Endothelial cell of umbilical vein (primary cell): ENCODE measurements at regions not wholly inside any gene's neighbourhood (a gene's known extent, or its start where the extent isn't known, plus 50 kb on each side); places are given as distances from the start of the nearest gene placed in this dataset.

Experiments
- BruUV-seq: library from RNA; stranded (reverse); fragments of 400-500 nt; replicated peaks from 2 replicates; lab custom pipeline; 2021; lab: Mats Ljungman, UMichigan
- CTCF ChIA-PET: fragments of 300-600, 350-600 bp; sonication (Branson Sonifier 250); formaldehyde crosslinking; loops from one replicate; lab custom pipeline; 2021; ENCODE audit warnings: antibody characterized with exemption, inconsistent platforms; lab: Charles Lee
- POLR2A ChIA-PET: fragments of 300-600, 350-600 bp; sonication (Branson Sonifier 250); formaldehyde crosslinking; loops from one replicate; lab custom pipeline; 2021; ENCODE audit warnings: antibody characterized with exemption, inconsistent platforms; lab: Charles Lee
- DNase-seq: peaks from one replicate; pipeline ENCODE4 v3.0.0-alpha.2; 2011; ENCODE audit warnings: low read depth, low spot score
- FAIRE-seq: peaks from 2 replicates; lab custom pipeline; 2011; peaks lifted over from hg19 to GRCh38; lab: Jason Lieb, UNC
- H2AFZ ChIP-seq: 2 replicates; pipeline ENCODE4 v1.6.0; 2012; ENCODE audit warnings: low read depth, low read length, control low read depth, inconsistent platforms
- H3K27ac ChIP-seq: 2 replicates; pipeline ENCODE4 v1.5.1; 2011; ENCODE audit warnings: low read depth, mild to moderate bottlenecking, control low read depth, low read length, moderate library complexity; ENCODE audit not compliant: insufficient read depth
- H3K27me3 ChIP-seq, 2 experiments: 2 replicates each; pipeline versions ENCODE4 v1.6.0 to v1.6.1; 2011; ENCODE audit warnings: low read length in 2 of 2, mixed read lengths in 1 of 2; ENCODE audit not compliant: control insufficient read depth in 2 of 2, insufficient read depth in 2 of 2
- H3K36me3 ChIP-seq, 2 experiments: 2 replicates in 1 of 2; 3 replicates in 1 of 2; pipeline ENCODE4 v1.5.1; 2011; ENCODE audit warnings: low read length in 2 of 2, mild to moderate bottlenecking in 1 of 2, moderate library complexity in 1 of 2; ENCODE audit not compliant: control insufficient read depth in 2 of 2, insufficient read depth in 2 of 2; ENCODE audit errors: extremely low read depth in 1 of 2
- H3K4me1 ChIP-seq: 3 replicates; pipeline ENCODE4 v1.5.1; 2011; ENCODE audit warnings: mild to moderate bottlenecking, low read length; ENCODE audit not compliant: control insufficient read depth, insufficient read depth; ENCODE audit errors: extremely low read depth
- H3K4me2 ChIP-seq: 2 replicates; pipeline ENCODE4 v1.6.1; 2011; ENCODE audit warnings: low read length, control low read depth, mixed read lengths; ENCODE audit not compliant: insufficient read depth
- H3K4me3 ChIP-seq, 3 experiments: fragments of 200-600 bp in 1 of 3; sonication (generic), shearing (Covaris generic) in 1 of 3; replicated peaks in 1 of 3; 2 replicates each; pipeline ENCODE4 v1.5.1; 2011 to 2016; ENCODE audit warnings: control low read depth in 3 of 3, low read length in 3 of 3, mild to moderate bottlenecking in 2 of 3, inconsistent platforms in 1 of 3, low read depth in 1 of 3, moderate library complexity in 1 of 3; ENCODE audit not compliant: insufficient read depth in 1 of 3
- H3K79me2 ChIP-seq: 2 replicates; pipeline ENCODE4 v1.6.0; 2012; ENCODE audit warnings: low read length, inconsistent platforms; ENCODE audit not compliant: control insufficient read depth, insufficient read depth
- H3K9ac ChIP-seq: replicated peaks from 2 replicates; pipeline ENCODE3; 2011; ENCODE audit warnings: low read length, control low read depth; ENCODE audit not compliant: insufficient read depth; ENCODE audit errors: extremely low read depth
- H3K9me1 ChIP-seq: replicated peaks from 3 replicates; pipeline ENCODE4 v1.6.0; 2011; ENCODE audit warnings: mild to moderate bottlenecking, low read length; ENCODE audit not compliant: control insufficient read depth, insufficient read depth; ENCODE audit errors: extremely low read depth
- H3K9me3 ChIP-seq: replicated peaks from 2 replicates; pipeline ENCODE4 v1.5.1; 2012; ENCODE audit warnings: low read length, inconsistent platforms; ENCODE audit not compliant: control insufficient read depth, insufficient read depth
- H4K20me1 ChIP-seq: replicated peaks from 2 replicates; pipeline ENCODE3; 2011; ENCODE audit warnings: mild to moderate bottlenecking, low read length; ENCODE audit not compliant: control insufficient read depth, insufficient read depth; ENCODE audit errors: extremely low read depth
- EZH2 ChIP-seq: IDR thresholded peaks from 2 replicates; pipeline ENCODE4 v1.6.1; 2012; ENCODE audit warnings: borderline replicate concordance, low read depth, mild to moderate bottlenecking, moderate library complexity, low read length, inconsistent platforms; ENCODE audit not compliant: severe bottlenecking
- FOS ChIP-seq: IDR thresholded peaks from 2 replicates; pipeline ENCODE4 v1.6.1; 2011; ENCODE audit warnings: mild to moderate bottlenecking, low read length, moderate library complexity, borderline replicate concordance; ENCODE audit not compliant: insufficient read depth
- dilution Hi-C: fragments of 300-500 bp; cut with MboI; formaldehyde crosslinking; loops from one replicate; pipeline ENCODE4 v1.15.0; 2019; ENCODE audit warnings: low sequenced_read_pairs; ENCODE audit not compliant: extremely low pct_ligation_motif_present
- intact Hi-C: fragments of 100-400 bp; cut with micrococcal nuclease; formaldehyde crosslinking; loops from one replicate; pipeline ENCODE4 v1.10.0; 2022
- TF ChIP-seq, protein P1 (sequence below), 2 donors: IDR thresholded peaks; 1 replicate in 1 of 2; 2 replicates in 1 of 2; pipeline ENCODE4 v1.5.1; 2011; ENCODE audit warnings: low read length in 2 of 2, mild to moderate bottlenecking in 2 of 2, moderate library complexity in 2 of 2, control low read depth in 1 of 2, inconsistent platforms in 1 of 2, low read depth in 1 of 2; ENCODE audit not compliant: insufficient read depth in 1 of 2; ENCODE audit errors: extremely low read depth in 1 of 2

DNA sequence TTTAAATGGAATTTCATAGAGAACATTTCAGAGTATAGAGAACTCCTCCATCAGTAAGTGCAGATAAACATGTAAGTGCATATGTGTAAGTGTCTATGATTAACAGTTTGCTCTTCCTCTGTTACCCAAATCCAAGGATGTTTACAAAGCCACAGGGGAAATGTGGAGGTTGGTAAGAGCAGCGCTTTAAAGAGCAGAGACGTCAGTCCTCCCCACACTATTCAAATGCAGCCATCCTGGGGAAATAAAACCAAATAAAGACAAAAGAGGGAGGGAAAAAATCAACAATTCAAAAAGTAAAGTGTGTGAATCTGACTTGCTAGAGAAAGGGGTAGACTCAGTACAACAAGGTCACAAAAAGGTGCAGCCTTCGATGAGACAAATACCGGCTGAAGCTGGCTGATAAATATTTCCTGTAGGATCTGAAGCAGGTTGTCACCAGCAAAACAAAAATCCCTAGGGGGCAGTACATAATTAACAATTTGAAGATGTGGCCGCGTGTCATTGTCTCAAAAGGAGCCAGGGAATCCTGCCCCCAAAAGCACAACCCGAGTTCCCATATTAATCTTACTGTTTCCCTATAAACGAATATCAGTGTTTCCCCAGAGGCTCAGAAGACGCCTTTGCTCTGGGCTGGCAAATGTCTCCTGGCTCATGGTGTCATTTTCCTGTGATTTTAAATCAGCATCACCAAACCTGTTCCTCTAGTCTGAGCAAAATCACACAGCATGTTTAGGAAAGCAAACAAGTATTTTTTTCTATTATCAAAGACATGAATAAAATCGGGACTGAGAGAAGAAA, 216.5 kb downstream of the CDCA7 start:
- intact Hi-C loops = loop anchor here (1.0 to 2.0 kb wide), 5 partner anchors 19 to 770 kb away; no protein-coding TSS in a partner anchor
- peak overlapping the region; percentile 48 for H2AFZ ChIP-seq
- TF ChIP-seq FOS (no peak), EZH2 (no peak)
- TF ChIP-seq, protein P1, sequence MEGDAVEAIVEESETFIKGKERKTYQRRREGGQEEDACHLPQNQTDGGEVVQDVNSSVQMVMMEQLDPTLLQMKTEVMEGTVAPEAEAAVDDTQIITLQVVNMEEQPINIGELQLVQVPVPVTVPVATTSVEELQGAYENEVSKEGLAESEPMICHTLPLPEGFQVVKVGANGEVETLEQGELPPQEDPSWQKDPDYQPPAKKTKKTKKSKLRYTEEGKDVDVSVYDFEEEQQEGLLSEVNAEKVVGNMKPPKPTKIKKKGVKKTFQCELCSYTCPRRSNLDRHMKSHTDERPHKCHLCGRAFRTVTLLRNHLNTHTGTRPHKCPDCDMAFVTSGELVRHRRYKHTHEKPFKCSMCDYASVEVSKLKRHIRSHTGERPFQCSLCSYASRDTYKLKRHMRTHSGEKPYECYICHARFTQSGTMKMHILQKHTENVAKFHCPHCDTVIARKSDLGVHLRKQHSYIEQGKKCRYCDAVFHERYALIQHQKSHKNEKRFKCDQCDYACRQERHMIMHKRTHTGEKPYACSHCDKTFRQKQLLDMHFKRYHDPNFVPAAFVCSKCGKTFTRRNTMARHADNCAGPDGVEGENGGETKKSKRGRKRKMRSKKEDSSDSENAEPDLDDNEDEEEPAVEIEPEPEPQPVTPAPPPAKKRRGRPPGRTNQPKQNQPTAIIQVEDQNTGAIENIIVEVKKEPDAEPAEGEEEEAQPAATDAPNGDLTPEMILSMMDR (IDR thresholded peaks at IDR 0.05; ENCODE audit: extremely low read depth in 1 of 2, insufficient read depth in 1 of 2, low read depth in 1 of 2, low read length in 2 of 2) = peak; percentile 5 to 23
- ChIA-PET POLR2A (no interaction called here), CTCF (interaction anchor here (1.1 to 1.5 kb wide), 4 partner anchors 10 to 507 kb away, joined by 3 to 5 read pairs (median 4); no protein-coding TSS in a partner anchor)
- no TSS peak for BruUV-seq
- H3K27me3 ChIP-seq = no peaks in the 10 kb centered on the region
- no peaks in the 10 kb centered on the region for H3K79me2 ChIP-seq
- no peaks in the 10 kb centered on the region for H3K9me3 ChIP-seq
- dilution Hi-C loops = no loop called here
- H3K36me3 ChIP-seq = no peaks in the 10 kb centered on the region
- H3K9me1 ChIP-seq = no peaks in the 10 kb centered on the region
- no peak overlapping the region for H3K27ac ChIP-seq
- H3K4me1 ChIP-seq = peaks cover 13% of the 10 kb centered on the region
- no peak overlapping the region for H3K9ac ChIP-seq
- no peak overlapping the region for H3K4me3 ChIP-seq
- DNase-seq = peak; percentile 43
- H4K20me1 ChIP-seq = no peaks in the 10 kb centered on the region
- peak; percentile 63 for FAIRE-seq
- H3K4me2 ChIP-seq = peak overlapping the region; percentile 24
